ENCODE measurements at regions not wholly inside any gene's neighbourhood (a gene's known extent, or its start where the extent isn't known, plus 50 kb on each side); places are given as distances from the start of the nearest gene placed in this dataset.
"Not testable (repeated sequence)": the region's sequence is repeated elsewhere in the genome, so short reads cannot be mapped to it uniquely, and the experiment has no call there.

DNA sequence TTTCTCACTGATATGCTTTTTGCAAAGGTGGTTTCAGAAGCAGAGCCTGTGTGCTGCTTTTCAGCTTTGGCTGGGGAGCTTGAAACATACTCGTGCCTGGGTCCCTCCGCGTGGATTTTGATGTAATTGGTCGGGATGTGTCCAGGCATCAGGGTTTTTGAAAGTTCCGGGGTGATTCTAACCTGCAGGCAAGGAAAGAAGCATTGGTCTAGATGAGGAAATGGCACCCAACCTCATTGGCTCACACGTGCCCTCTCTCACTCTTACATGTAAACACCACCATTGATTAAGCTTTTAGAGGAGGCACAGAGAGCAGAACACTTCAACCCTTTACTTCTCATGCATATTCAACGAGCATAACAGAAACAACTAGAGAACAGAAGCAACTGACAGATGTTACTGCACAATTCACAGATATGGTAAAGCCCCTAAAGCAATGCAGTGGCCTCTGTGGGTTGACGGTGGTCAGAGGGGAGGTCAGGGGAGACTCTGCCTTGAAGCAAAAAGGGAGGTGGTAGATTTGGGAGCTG is 112.1 kb downstream of the TLR5 start:
- Mint-ChIP-seq H3K27ac (no peak overlapping the region), H3K4me1 (no peaks in the 10 kb centered on the region), H3K27me3 (peaks cover 3% of the 10 kb centered on the region), H3K9me3 (no peaks in the 10 kb centered on the region), H3K4me3 (no peak overlapping the region), H3K36me3 (no peaks in the 10 kb centered on the region)
- ATAC-seq: no peak

GRCh38 chr1:223031733-223032601 is 111.1 kb downstream of the TLR5 start:
- Mint-ChIP-seq H3K9me3 (no peaks in the 10 kb centered on the region), H3K27me3 (peaks cover 11% of the 10 kb centered on the region), H3K36me3 (no peaks in the 10 kb centered on the region), H3K4me1 (no peaks in the 10 kb centered on the region), H3K27ac (no peak overlapping the region), H3K4me3 (no peak overlapping the region)
- ATAC-seq: no peak

GRCh38 chr1:223033658-223034057 is 109.4 kb downstream of the TLR5 start:
- Mint-ChIP-seq H3K27me3 (peaks cover 11% of the 10 kb centered on the region), H3K36me3 (no peaks in the 10 kb centered on the region), H3K27ac (no peak overlapping the region), H3K9me3 (no peaks in the 10 kb centered on the region), H3K4me3 (no peak overlapping the region), H3K4me1 (no peaks in the 10 kb centered on the region)
- ATAC-seq: no peak

- no peak overlapping the region for H3K4me3 Mint-ChIP-seq
- peaks cover 14% of the 10 kb centered on the region for H3K27me3 Mint-ChIP-seq
- no peak overlapping the region for H3K27ac Mint-ChIP-seq
- no peak for ATAC-seq
- no peaks in the 10 kb centered on the region for H3K4me1 Mint-ChIP-seq
- no peaks in the 10 kb centered on the region for H3K36me3 Mint-ChIP-seq
- no peaks in the 10 kb centered on the region for H3K9me3 Mint-ChIP-seq
Observed at GRCh38 chr1:223034270-223034798, 108.7 kb downstream of the TLR5 start.

- Mint-ChIP-seq H3K27me3 (peaks cover 29% of the 10 kb centered on the region), H3K36me3 (no peaks in the 10 kb centered on the region), H3K9me3 (no peaks in the 10 kb centered on the region), H3K4me3 (no peak overlapping the region), H3K27ac (no peak overlapping the region), H3K4me1 (no peaks in the 10 kb centered on the region)
- ATAC-seq: no peak
Observed at GRCh38 chr1:223035724-223036478, 107.1 kb downstream of the TLR5 start.

GRCh38 chr1:223036479-223036845 is 106.6 kb downstream of the TLR5 start:
- no peak overlapping the region for H3K27ac Mint-ChIP-seq
- no peaks in the 10 kb centered on the region for H3K9me3 Mint-ChIP-seq
- H3K27me3 Mint-ChIP-seq: peaks cover 35% of the 10 kb centered on the region
- no peak for ATAC-seq
- H3K4me1 Mint-ChIP-seq: no peaks in the 10 kb centered on the region
- H3K4me3 Mint-ChIP-seq: no peak overlapping the region
- no peaks in the 10 kb centered on the region for H3K36me3 Mint-ChIP-seq

- H3K4me3 Mint-ChIP-seq: no peak overlapping the region
- no peak for ATAC-seq
- H3K27me3 Mint-ChIP-seq: peaks cover 40% of the 10 kb centered on the region
- H3K9me3 Mint-ChIP-seq: no peaks in the 10 kb centered on the region
- H3K36me3 Mint-ChIP-seq: no peaks in the 10 kb centered on the region
- H3K4me1 Mint-ChIP-seq: no peaks in the 10 kb centered on the region
- no peak overlapping the region for H3K27ac Mint-ChIP-seq
Observed at GRCh38 chr1:223037845-223038244, 105.2 kb downstream of the TLR5 start.

- H3K27ac Mint-ChIP-seq: no peak overlapping the region
- no peak overlapping the region for H3K4me3 Mint-ChIP-seq
- H3K27me3 Mint-ChIP-seq: peaks cover 40% of the 10 kb centered on the region
- H3K9me3 Mint-ChIP-seq: no peaks in the 10 kb centered on the region
- H3K4me1 Mint-ChIP-seq: no peaks in the 10 kb centered on the region
- ATAC-seq: peak; percentile 18
- H3K36me3 Mint-ChIP-seq: no peaks in the 10 kb centered on the region
Observed at GRCh38 chr1:223038288-223039006, 104.6 kb downstream of the TLR5 start.

- no peaks in the 10 kb centered on the region for H3K4me1 Mint-ChIP-seq
- H3K27ac Mint-ChIP-seq: no peak overlapping the region
- no peaks in the 10 kb centered on the region for H3K36me3 Mint-ChIP-seq
- peaks cover 5% of the 10 kb centered on the region for H3K9me3 Mint-ChIP-seq
- H3K4me3 Mint-ChIP-seq: no peak overlapping the region
- ATAC-seq: no peak
- H3K27me3 Mint-ChIP-seq: peaks cover 40% of the 10 kb centered on the region
Observed at GRCh38 chr1:223039990-223040389, 103.1 kb downstream of the TLR5 start.

GRCh38 chr1:223041481-223041880 is 101.6 kb downstream of the TLR5 start:
- no peak for ATAC-seq
- Mint-ChIP-seq H3K27ac (no peak overlapping the region), H3K4me3 (no peak overlapping the region), H3K4me1 (no peaks in the 10 kb centered on the region), H3K9me3 (peaks cover 11% of the 10 kb centered on the region), H3K36me3 (no peaks in the 10 kb centered on the region), H3K27me3 (peaks cover 32% of the 10 kb centered on the region)

DNA sequence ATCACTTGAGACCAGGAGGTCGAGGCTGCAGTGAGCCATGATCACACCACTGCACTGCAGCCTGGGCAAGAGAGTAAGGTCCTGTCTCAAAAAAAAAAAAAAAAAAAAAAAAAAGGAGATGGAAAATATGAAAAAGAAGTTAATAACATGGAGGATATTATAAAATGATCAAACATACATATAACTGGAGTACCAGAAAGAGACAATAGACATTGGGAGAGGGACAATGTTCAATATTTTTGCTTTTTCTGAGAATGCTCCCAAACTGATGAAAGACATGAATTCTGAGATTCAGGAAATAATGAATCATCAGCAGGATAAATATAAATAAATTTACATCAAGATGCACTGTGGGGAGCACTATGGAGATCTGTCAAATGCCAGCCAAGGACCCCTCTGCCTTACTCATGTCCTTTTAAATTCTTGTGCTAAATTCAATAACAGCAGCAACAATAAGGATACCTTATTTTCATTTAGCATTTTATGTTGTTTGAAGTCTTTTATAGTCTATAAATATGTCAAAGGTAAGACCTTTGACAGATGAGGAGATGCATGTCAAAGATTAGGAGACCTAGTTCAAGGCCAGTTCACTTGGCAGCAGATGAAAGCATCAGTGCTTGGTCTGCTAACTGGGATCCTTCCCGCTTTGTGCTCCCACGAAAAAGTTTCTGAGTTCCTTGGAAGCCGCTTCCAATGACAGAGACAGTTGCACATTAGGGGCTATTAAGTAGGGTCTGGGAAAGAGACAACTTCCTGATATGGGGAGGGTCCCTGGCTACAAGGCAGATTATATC is 97.7 kb downstream of the TLR5 start:
- Mint-ChIP-seq H3K27ac (no peak overlapping the region), H3K27me3 (peaks cover 24% of the 10 kb centered on the region), H3K4me3 (no peak overlapping the region), H3K36me3 (no peaks in the 10 kb centered on the region), H3K9me3 (peaks cover 14% of the 10 kb centered on the region), H3K4me1 (no peaks in the 10 kb centered on the region)
- no peak for ATAC-seq

DNA sequence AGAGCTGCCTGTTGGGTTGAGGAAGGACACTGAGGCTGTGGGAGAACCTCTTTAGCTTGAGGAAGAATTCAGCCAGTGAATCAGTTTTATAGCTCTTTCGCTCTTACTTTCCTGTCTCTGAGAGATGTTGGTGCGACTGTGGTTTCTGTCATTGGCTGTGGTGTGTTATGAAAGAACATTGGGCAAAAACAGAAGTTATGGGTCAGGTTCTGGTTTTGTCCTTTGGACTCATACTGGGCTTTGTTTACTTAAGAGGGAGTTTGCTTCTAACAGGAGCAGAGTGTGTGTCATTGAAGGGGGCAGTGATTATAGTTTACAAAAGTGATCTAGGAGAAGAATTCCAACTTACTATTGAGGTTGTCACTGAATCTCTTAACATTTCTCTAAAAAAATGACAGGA is 97.0 kb downstream of the TLR5 start:
- no peak for ATAC-seq
- Mint-ChIP-seq H3K27me3 (peaks cover 18% of the 10 kb centered on the region), H3K9me3 (peaks cover 14% of the 10 kb centered on the region), H3K4me1 (no peaks in the 10 kb centered on the region), H3K27ac (no peak overlapping the region), H3K36me3 (no peaks in the 10 kb centered on the region), H3K4me3 (no peak overlapping the region)

DNA sequence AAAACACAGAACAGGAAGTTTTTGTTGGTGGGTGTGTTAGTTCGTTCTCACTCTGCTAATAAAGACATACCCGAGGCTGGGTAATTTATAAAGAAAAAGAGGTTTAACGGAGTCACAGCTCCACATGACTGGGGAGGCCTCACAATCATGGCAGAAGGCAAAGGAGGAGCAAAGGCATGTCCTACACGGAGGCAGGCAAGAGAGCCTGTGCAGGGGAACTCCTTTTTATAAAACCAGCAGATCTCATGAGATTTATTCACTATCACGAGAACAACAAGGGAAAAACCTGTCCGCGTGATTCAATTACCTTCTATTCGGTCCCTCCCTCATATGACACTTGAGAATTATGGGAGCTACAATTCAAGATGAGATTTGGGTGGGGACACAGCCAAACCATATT is 96.6 kb downstream of the TLR5 start:
- not testable (repeated sequence) for H3K27ac Mint-ChIP-seq, H3K4me3 Mint-ChIP-seq, ATAC-seq, H3K36me3 Mint-ChIP-seq, H3K4me1 Mint-ChIP-seq
- H3K9me3 Mint-ChIP-seq: peaks cover 14% of the 10 kb centered on the region
- H3K27me3 Mint-ChIP-seq: peaks cover 13% of the 10 kb centered on the region

GRCh38 chr1:223048026-223048425 is 95.0 kb downstream of the TLR5 start:
- Mint-ChIP-seq H3K9me3 (peaks cover 14% of the 10 kb centered on the region), H3K27me3 (peaks cover 8% of the 10 kb centered on the region), H3K27ac (no peak overlapping the region), H3K4me3 (no peak overlapping the region), H3K4me1 (no peaks in the 10 kb centered on the region), H3K36me3 (no peaks in the 10 kb centered on the region)
- ATAC-seq: no peak
